A673 (cell line): ENCODE measurements at regions not wholly inside any gene's neighbourhood (a gene's known extent, or its start where the extent isn't known, plus 50 kb on each side); places are given as distances from the start of the nearest gene placed in this dataset.

Experiments used
- BruUV-seq: library from RNA; stranded (reverse); fragments of 400-500 nt; replicated peaks from 2 replicates; lab custom pipeline; 2021; lab: Mats Ljungman, UMichigan
- CTCF ChIA-PET: fragments of 300-600 bp; sonication (Branson Sonifier 250); formaldehyde crosslinking; loops from one replicate; lab custom pipeline; 2022; ENCODE audit warnings: antibody characterized with exemption; lab: Charles Lee
- POLR2A ChIA-PET: fragments of 300-600 bp; sonication (Branson Sonifier 250); formaldehyde crosslinking; loops from one replicate; lab custom pipeline; 2022; ENCODE audit warnings: antibody characterized with exemption; ENCODE audit not compliant: low non-redundant PET; lab: Charles Lee
- DNase-seq: peaks from one replicate; pipeline ENCODE4 v3.0.0-alpha.2; 2015; ENCODE audit warnings: low spot score
- H3K27ac ChIP-seq: fragments of 200-600 bp; sonication (generic); 2 replicates; pipeline ENCODE4 v1.5.1; 2016; ENCODE audit warnings: mixed run types, low read depth, mild to moderate bottlenecking, mixed read lengths, antibody characterized with exemption, low read length; ENCODE audit not compliant: poor library complexity, severe bottlenecking
- H3K27me3 ChIP-seq: fragments of 200-600 bp; sonication (generic); replicated peaks from 2 replicates; pipeline ENCODE4 v1.6.1; 2017; ENCODE audit warnings: mixed run types, low read depth, mild to moderate bottlenecking, mixed read lengths, antibody characterized with exemption, low read length; ENCODE audit not compliant: insufficient read depth, poor library complexity
- H3K36me3 ChIP-seq: fragments of 200-600 bp; sonication (generic); 2 replicates; pipeline ENCODE4 v1.6.1; 2016; ENCODE audit warnings: mixed run types, mild to moderate bottlenecking, mixed read lengths, antibody characterized with exemption, low read length; ENCODE audit not compliant: insufficient read depth, poor library complexity, severe bottlenecking
- H3K4me1 ChIP-seq: fragments of 200-600 bp; sonication (generic); 2 replicates; pipeline ENCODE4 v1.6.1; 2017; ENCODE audit warnings: mixed run types, mild to moderate bottlenecking, mixed read lengths, antibody characterized with exemption, low read length; ENCODE audit not compliant: insufficient read depth, poor library complexity, severe bottlenecking
- H3K4me3 ChIP-seq: fragments of 200-600 bp; sonication (generic); 2 replicates; pipeline ENCODE4 v1.5.1; 2016; ENCODE audit warnings: low read depth, mixed run types, mild to moderate bottlenecking, mixed read lengths, low read length; ENCODE audit not compliant: poor library complexity, severe bottlenecking
- H3K9me3 ChIP-seq: fragments of 200-600 bp; sonication (generic); 2 replicates; pipeline ENCODE4 v1.6.1; 2016; ENCODE audit warnings: mixed run types, low read depth, mild to moderate bottlenecking, mixed read lengths, antibody characterized with exemption, low read length; ENCODE audit not compliant: poor library complexity, severe bottlenecking
- EZH2 ChIP-seq: fragments of 200-600 bp; sonication (generic); IDR thresholded peaks from 2 replicates; pipeline ENCODE4 v1.6.1; 2017; ENCODE audit warnings: borderline replicate concordance, low read depth, mild to moderate bottlenecking, mixed read lengths, antibody characterized with exemption, low read length; ENCODE audit not compliant: poor library complexity, severe bottlenecking
- intact Hi-C: fragments of 100-400 bp; cut with micrococcal nuclease; formaldehyde crosslinking; loops from one replicate; pipeline ENCODE4 v1.10.0; 2022; ENCODE audit not compliant: unreplicated experiment
- TF ChIP-seq, protein P1 (sequence below): fragments of 300-800, 200-600 bp; sonication (generic); conservative IDR thresholded peaks from 2 replicates; pipeline ENCODE4 v1.5.1; 2017; ENCODE audit warnings: low read depth, mild to moderate bottlenecking, antibody characterized with exemption, low read length, moderate library complexity, mixed read lengths

DNA sequence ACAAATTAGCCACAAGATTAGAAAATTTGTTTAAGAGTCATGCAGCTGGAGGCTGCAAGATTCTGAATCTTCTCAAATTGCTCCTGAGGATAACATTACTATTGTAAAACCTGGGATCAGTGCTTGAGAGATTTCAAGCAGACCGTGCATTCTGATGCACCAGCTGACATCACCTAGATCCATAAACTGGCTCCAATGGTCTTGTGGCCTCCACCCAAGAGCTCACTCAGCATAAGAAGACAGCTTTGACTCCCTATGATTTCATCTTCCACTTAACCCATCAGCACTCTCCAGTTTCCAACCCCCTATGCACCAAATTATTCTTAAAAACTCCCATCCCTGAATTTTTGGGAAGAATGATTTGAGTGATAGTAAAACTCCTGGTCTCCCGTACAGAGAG, 1007.9 kb upstream of the TENM4 start:
- H3K27ac ChIP-seq, result no peak overlapping the region
- intact Hi-C loops, result no loop called here
- no TSS peak for BruUV-seq
- no peaks in the 10 kb centered on the region for H3K27me3 ChIP-seq
- H3K36me3 ChIP-seq, result no peaks in the 10 kb centered on the region
- no peak overlapping the region for H3K4me3 ChIP-seq
- no peak for DNase-seq
- TF ChIP-seq EZH2, result no peak
- TF ChIP-seq, protein P1, sequence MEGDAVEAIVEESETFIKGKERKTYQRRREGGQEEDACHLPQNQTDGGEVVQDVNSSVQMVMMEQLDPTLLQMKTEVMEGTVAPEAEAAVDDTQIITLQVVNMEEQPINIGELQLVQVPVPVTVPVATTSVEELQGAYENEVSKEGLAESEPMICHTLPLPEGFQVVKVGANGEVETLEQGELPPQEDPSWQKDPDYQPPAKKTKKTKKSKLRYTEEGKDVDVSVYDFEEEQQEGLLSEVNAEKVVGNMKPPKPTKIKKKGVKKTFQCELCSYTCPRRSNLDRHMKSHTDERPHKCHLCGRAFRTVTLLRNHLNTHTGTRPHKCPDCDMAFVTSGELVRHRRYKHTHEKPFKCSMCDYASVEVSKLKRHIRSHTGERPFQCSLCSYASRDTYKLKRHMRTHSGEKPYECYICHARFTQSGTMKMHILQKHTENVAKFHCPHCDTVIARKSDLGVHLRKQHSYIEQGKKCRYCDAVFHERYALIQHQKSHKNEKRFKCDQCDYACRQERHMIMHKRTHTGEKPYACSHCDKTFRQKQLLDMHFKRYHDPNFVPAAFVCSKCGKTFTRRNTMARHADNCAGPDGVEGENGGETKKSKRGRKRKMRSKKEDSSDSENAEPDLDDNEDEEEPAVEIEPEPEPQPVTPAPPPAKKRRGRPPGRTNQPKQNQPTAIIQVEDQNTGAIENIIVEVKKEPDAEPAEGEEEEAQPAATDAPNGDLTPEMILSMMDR, result no peak
- H3K4me1 ChIP-seq, result no peaks in the 10 kb centered on the region
- ChIA-PET CTCF (no interaction called here), POLR2A (no interaction called here)
- H3K9me3 ChIP-seq, result no peaks in the 10 kb centered on the region

DNA sequence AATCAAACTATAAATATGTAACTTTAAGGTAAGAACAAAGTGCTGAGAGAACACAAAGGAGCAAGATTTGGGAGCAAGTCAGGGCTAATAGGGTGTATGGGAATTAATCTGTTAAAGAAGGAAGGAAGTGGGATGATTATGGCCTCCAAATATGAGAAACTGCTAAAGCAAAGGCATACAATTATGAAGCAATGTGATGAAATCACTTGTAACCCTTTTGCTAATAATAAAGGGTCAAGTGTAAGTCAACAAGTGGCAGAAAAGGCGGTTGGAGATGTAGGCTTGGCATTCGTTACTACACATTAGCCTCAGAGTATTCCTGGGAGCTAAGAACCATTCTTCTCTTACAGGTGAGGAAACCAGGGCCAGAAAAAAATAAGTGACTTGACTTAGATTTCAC, 1002.3 kb upstream of the TENM4 start:
- intact Hi-C loops, result no loop called here
- Histone ChIP-seq H3K9me3 (no peaks in the 10 kb centered on the region), H3K36me3 (no peaks in the 10 kb centered on the region), H3K4me1 (no peaks in the 10 kb centered on the region), H3K27me3 (no peaks in the 10 kb centered on the region), H3K27ac (no peak overlapping the region), H3K4me3 (no peak overlapping the region)
- CTCF ChIA-PET, result no interaction called here
- no peak for DNase-seq
- TF ChIP-seq EZH2, result no peak
- TF ChIP-seq, protein P1, result no peak
- no TSS peak for BruUV-seq
- POLR2A ChIA-PET, result no interaction called here

DNA sequence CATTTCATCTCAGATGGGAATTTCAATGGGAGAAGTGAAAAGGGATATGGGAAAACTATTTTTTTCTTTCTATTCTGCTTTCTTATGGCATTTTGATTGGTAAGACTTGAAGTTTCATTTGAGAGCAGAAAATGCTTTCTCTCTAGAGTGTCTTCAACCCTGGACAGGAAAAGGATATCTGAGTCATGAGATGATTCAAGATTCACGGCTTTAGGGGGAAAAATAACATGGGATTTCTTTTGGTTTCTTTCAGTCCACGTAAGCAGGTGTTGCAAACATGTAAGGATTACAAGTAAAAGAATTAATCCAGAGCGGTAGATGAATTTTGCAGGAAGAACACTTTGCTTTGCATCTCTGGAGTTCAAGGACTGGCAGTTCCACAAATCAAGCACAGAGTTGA, 1001.0 kb upstream of the TENM4 start:
- ChIA-PET CTCF (no interaction called here), POLR2A (no interaction called here)
- Histone ChIP-seq H3K9me3 (no peaks in the 10 kb centered on the region), H3K27ac (no peak overlapping the region), H3K36me3 (no peaks in the 10 kb centered on the region), H3K27me3 (no peaks in the 10 kb centered on the region), H3K4me3 (no peak overlapping the region), H3K4me1 (no peaks in the 10 kb centered on the region)
- DNase-seq, result no peak
- BruUV-seq, result no TSS peak
- intact Hi-C loops, result no loop called here
- TF ChIP-seq, protein P1, result no peak
- no peak for TF ChIP-seq EZH2
